Activated CD4-positive, CD25-positive, alpha-beta regulatory T cell treated with anti-CD3 and anti-CD28 coated beads, Interleukin-2, amount 50 U/mL, for 16 hours (primary cell): ENCODE measurements at regions not wholly inside any gene's neighbourhood (a gene's known extent, or its start where the extent isn't known, plus 50 kb on each side); places are given as distances from the start of the nearest gene placed in this dataset.
"Not testable (repeated sequence)": the region's sequence is repeated elsewhere in the genome, so short reads cannot be mapped to it uniquely, and the experiment has no call there.

ENCODE experiments used
- DNase-seq: peaks from one replicate; pipeline ENCODE4 v3.0.0-alpha.2; 2020; ENCODE audit warnings: low read depth, low spot score

DNA sequence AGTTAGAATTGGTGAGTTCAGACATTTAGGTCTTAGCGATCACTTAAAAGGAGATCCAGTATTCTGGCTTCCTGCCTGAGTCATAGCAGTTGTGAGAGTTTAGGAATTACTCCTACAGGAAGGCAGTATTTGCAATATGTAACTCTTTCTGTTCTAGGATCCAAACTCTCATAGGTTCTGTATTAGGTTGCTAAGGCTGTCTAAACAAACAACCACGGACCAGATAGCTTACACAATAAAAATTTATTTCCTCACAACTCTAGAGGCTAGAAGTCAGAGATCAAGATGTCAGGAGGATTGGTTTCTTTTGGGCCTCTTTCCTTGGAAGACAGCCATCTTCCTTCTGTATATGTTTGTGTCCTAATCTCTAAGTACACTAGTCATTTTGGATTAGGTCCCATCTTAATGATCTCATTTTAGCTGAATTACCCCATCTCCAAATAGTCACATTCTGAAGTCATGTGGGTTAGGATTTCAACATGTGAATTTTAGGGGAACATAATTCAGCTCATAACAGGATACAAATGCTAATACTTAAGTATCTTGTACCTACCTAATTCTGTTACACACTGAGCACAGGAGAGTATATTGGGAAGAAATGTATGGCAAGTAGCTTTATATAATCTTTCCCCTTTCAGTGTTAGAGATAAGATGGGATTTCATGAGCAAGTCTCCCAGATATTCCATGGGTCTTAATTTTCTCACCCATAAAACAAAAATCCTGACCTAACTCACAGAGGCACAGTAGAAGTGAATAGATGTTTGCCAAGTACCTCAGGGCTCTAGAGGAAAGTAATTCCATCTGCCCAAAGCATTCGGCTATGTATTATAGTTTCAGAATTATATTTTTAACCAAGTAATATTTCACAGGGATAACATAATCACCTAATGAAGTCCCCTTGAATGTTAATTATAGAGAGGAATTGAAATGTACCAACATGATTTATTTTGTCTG, 144.4 kb downstream of the PTBP2 start:
- no peak for DNase-seq

- DNase-seq: no peak
These were observed 151.2 kb downstream of the PTBP2 start for GRCh38 chr1:96872757-96873156.

DNA sequence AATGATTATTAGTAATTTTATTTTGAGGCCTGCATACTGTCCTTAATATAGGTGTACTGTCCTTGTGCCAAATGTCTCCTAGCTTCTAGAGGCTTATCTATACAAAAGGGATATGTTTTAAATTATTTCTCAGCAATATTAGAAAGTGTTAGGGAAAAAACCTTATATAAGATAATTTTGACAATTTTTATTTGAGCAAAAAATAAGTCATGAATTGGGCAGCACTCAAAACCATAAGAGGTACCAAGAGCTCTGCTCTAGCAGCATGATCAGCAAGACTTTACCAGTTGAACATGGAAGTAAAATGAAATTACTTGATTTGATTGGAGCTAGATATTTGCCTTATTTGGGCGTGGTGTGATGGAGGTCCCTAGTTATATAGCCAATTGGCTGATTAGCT, 157.1 kb downstream of the PTBP2 start:
- no peak for DNase-seq

DNA sequence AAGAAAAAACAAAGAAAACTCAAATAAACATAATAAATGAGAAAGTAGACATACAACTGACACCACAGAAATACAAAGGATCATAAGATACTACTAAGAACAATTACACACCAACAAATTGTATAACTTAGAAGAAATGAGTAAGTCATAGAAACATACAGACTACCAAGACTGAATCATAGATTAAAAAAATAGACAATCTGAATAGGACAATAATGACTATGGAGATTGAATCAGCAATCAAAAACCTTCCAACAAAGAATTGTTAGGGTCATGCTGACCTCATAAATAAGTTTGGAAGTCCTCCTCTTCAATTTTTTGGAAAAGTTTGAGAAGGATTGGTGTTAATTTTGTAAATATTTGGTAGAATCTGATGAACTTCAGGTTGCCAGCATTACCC, 159.0 kb downstream of the PTBP2 start:
- DNase-seq: no peak

DNA sequence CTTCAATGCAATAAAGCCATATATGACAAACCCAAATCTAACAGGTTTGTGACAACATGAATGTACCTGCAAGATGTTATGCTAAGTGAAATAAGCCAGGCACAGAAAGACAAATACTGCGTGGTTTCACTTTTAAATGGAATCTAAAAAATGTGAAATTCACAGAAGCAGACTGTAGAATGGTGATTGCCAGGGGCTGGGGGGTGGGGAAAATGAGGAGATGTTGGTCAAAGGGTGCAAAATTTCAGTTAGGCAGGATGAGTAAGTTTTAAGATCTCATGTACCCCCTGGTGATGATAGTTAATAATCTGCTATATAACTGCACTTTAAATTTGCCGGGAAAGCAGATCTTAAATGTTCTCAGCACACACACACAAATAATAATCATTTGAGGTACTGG, 160.5 kb downstream of the PTBP2 start:
- no peak for DNase-seq

DNA sequence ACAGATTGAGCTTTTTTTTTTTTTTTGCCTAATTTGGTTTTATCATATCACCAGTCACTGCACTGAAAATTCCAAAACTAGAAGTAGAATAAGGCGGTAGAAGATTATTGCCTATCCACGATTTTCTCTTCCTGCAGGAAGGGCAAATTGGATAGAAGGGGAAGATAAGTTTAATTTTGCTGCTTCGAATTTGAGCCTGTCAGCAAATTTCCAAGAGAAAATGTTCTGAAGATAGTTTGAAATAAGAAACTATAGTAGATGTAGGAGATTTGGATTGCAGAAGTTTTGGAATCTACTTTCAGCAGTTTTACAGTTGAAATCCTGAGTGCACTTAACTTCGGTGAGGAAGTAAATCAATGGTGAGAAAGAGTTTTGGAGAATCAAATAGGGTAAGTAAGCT, 164.9 kb downstream of the PTBP2 start:
- no peak for DNase-seq

GRCh38 chr1:96887501-96887900, 165.9 kb downstream of the PTBP2 start:
- no peak for DNase-seq

GRCh38 chr1:96901783-96902363, 180.3 kb downstream of the PTBP2 start:
- DNase-seq: no peak

DNA sequence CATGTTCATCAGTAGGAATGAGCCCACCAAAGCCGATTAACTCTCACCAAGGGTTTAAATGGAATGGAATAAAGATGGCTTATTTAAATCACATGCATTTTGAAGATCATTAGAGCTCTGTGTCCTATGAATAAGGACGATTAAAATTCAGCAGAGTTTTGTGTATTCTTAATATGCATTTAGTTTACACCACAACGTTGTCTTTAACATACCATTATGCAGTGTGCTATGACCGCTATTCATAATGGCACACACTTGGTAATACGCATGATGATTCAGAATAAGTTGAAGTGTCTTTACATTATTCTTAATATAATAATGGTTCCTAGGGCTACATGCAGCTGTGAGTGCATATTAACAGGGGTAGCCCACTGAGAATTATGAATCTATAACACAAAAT, 190.7 kb downstream of the PTBP2 start:
- no peak for DNase-seq

DNA sequence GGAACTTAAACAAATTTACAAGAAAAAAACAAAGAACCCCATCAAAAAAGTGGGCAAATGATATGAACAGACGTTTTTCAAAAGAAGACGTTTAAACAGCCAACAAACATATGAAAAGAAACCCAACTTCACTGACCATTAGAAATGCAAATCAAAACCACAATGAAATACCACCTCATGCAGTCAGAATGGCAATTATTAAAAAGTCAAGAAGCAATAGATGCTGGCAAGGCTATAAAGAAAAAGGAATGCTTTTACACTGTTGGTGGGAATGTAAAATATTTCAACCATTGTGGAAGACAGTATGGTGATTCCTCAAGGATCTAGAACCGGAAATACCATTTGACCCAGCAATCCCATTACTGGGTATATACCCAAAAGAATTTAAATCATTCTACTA, 194.1 kb downstream of the PTBP2 start:
- not testable (repeated sequence) for DNase-seq

GRCh38 chr1:96918406-96918805, 196.8 kb downstream of the PTBP2 start:
- no peak for DNase-seq

DNA sequence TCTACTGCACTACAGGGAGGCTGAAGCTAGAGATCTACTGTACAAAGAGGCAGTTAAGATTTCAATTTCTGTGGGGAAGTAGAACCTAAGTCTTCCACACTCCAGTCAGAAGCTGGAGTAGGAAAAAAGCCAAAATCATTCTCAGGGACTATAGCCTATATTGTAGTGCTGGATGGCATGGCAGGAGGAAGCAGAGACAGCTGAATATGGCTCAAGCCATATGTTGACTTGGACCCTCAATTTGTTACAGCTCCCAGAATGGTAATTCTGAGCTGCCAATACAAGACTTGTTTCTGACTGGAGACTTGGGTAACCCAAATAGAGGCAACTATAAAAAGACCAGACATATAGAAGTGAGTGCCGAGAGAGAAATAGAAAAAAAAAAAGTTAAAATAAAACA, 200.6 kb downstream of the PTBP2 start:
- DNase-seq: no peak

DNA sequence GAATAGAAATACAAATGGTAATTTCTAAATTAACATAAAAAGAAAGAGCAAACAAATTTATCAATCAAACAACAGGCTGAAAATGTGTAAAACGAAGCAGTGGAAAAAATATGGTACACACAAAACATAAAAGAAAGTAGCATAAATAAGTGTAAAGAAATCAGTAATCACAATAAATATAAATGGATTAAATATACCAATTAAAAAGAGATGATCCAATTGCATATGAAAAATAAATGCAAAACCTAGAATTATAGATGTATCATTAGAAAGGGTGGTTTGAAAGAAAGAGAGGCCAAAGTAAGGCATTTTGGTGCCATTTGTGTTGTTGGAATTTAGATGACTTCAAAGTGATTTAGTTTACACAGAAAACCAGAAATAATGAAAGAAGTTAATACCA, 202.2 kb downstream of the PTBP2 start:
- no peak for DNase-seq

GRCh38 chr1:96926176-96926575, 204.6 kb downstream of the PTBP2 start:
- DNase-seq: no peak

DNA sequence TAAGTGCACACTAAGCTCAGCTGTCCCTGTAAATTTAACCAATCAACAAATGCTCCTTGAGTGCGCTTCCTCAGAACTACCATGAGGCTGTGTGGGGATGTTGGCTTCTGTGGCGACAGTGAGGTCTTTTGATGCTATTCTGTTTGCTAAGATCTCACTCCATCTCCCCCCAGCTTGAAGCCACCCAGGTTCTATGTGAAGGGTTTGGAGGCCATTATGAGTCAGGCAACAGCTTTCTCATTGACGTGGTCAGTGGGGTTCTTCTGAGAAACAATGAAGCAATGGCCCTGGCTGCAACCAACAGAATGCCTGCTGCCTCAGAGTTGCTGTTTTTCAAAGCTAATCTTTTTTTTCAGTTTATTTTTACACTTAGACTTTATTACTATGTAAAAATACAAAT, 205.5 kb downstream of the PTBP2 start:
- DNase-seq: no peak

GRCh38 chr1:96931136-96931535, 209.6 kb downstream of the PTBP2 start:
- DNase-seq: no peak

DNA sequence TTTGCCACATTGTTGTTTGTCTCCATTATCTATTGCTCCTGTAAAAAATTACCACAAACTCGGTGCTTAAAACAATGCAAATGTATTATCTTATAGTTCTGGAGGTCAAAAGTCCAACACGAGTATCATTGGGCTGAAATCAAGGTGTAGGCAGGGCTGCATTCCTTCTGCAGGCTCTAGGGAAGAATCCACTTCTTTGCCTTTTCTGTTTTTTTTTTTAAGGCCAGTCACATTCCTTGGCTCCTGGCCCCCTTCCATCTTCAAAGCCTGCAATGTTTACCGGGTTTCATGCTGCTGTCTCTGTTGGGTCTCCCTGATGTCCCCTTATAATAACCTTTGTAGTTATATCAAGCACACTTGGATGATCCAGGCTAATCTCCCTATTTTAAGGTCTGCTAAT, 212.7 kb downstream of the PTBP2 start:
- no peak for DNase-seq

DNA sequence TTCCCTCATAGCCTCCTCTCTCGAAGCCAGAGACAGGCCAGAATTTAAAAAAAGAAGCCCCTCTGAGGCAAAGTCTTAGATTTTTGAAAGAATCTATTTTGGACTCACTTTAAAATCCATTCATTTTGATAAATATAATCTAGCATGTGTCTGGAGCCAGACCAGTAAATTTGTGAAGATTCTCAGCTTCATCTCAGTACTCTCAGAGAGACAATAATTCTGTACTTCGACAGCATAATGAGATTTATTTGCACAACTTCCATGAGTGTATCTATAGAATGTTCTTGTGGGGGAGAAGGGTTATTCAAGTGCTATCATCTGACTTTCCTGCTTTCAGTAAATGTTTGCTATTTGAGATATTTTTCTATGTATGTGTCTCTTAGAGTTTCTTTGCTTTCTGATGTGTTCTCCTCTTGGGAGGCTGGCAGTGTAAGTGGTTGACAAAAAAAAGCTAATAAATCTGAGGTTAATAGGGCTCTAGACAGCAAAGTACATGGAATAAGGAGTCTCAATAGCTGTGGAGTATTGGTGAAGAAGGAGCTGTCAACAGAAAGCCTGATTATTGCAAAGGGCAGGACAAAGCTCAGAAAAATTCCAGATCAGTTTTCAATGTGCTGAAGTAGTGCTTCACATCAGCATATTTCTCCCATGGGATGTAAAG, 223.0 kb downstream of the PTBP2 start:
- DNase-seq: no peak

DNA sequence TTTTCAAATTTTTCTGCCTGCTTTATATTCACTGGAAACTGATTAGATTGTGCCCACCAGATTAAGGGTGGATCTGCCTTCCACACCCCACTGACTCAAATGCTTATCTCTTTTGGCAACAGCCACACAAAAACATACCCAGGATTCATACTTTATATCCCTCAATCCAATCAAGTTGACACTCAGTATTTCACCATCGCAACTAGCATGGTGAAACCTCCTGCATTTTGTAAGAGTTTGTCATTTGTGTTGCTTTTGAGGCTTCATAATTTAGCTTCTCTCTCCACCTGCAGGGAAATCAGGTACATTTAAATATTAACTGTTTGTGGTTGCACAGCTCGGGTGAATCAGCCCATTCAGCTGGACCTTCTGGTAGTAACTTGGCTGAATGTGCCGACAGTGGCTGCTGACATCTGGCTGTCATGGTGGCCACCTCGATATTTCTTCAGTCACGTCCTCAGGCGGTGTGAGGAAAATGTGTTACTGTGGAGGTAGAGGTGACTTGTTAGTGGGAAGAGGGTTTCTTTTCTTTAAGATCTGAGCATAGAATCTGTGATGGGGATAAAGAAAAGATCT, 224.0 kb downstream of the PTBP2 start:
- DNase-seq: no peak

DNA sequence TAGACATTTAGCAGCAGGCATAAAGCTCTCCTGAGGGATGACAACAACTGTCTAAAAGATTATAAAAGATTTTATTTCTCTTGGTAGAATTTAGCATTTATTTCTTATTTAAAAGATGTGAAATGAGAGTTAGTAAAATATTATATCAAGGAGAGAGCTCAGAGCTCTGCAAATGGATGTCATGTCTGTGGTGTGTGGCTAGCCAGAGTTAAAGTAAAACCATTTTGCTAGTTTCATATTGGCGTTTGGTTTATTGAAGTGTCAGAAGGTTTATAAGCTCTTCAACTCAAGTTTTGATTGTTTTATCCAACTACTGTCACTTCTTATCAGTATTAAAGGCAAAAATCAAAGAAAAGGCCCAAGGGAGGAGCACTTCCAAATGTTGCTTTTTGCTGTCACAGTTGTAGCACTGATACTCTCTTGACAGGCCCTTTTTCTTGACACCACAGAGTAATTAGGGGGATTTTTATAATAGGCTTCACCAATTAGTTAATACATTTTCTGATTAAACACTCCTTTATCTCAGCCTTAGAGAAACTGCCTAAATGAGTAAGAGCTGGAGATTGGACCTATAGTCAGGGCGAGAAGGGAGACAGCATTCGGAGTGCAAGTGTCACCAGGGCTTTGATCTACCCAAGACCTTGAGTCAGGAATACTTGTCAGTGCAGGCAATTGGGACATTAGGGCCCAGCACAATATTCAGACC, 233.9 kb downstream of the PTBP2 start:
- no peak for DNase-seq

DNA sequence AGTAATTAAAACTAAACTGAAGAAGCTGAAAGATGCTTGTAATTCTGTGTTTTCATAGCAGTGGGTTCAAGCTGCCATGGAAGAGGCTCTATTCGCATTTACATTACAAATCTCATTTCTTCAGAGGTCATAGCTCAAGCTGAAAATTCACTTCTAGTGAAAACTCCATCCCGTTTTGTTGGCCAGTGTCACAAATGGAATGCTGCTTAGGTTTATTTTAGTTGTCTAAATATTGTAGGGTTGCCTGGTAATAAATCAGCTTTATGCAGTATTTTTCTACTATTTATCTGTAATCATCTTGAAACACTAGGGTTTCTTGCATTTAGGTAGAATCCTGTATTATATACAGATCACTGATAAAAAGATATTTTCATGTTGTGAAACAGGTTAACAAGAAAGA, 240.6 kb downstream of the PTBP2 start:
- no peak for DNase-seq

GRCh38 chr1:96962751-96963211, 241.2 kb downstream of the PTBP2 start:
- DNase-seq: no peak
